ENCODE measurements at regions not wholly inside any gene's neighbourhood (a gene's known extent, or its start where the extent isn't known, plus 50 kb on each side); places are given as distances from the start of the nearest gene placed in this dataset.

DNA sequence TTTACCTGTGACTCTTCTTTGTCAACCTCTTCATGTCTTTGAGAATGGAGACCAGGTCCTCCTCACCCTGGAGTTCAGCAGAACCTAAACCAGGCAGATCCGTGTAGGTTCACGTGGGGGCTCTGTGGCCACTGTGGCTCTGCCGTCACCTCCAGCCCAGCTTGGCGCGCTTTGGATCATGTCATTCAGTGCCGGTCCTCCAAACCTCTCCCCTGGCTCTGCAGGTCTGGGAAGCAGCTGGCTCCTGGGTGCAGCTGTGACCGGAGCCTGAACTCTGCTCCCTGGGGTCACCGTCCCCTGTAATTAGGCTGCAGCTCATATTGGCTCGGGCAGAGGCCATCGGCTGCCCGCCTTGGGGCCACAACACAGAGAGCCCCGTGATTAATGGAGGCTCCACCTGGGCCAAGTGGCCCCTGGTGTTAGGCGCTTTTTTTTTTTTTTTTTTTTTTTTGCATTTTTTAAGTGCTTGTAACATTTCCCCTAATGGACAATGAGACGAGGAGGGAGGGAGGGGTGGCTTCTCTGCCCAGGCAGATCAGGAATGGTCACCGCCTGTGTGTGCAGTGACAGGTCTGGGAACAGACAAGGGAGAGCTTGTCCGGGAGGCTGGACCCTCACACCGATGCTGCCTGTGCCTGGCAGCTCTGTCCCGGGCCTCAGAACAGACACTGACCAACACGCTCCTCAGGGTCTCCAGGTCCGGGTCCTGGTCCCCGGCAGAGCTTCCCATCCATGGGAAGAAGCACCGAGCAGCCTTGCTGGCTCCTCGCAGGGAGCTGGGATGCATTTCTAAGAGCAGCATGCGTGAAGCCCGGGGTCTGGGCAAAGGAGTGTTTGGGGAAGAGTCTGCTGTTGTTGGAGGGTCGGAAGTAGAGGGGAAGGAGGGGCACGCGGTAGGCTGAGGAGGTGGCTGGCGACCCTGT, 247.9 kb downstream of the SEC14L1 start (continued):
- TF ChIP-seq, protein P1, sequence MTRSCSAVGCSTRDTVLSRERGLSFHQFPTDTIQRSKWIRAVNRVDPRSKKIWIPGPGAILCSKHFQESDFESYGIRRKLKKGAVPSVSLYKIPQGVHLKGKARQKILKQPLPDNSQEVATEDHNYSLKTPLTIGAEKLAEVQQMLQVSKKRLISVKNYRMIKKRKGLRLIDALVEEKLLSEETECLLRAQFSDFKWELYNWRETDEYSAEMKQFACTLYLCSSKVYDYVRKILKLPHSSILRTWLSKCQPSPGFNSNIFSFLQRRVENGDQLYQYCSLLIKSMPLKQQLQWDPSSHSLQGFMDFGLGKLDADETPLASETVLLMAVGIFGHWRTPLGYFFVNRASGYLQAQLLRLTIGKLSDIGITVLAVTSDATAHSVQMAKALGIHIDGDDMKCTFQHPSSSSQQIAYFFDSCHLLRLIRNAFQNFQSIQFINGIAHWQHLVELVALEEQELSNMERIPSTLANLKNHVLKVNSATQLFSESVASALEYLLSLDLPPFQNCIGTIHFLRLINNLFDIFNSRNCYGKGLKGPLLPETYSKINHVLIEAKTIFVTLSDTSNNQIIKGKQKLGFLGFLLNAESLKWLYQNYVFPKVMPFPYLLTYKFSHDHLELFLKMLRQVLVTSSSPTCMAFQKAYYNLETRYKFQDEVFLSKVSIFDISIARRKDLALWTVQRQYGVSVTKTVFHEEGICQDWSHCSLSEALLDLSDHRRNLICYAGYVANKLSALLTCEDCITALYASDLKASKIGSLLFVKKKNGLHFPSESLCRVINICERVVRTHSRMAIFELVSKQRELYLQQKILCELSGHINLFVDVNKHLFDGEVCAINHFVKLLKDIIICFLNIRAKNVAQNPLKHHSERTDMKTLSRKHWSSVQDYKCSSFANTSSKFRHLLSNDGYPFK (CRISPR knock-in tag; IDR thresholded peaks at IDR 0.05; ENCODE audit: borderline replicate concordance) = peak; percentile 16; the same call in 1 of the 2 replicates
- peak; percentile 67 for TF ChIP-seq ZFX (CRISPR knock-in tag; IDR thresholded peaks at IDR 0.05; ENCODE audit: low read depth)
- no peak for TF ChIP-seq SPEN (CRISPR knock-in tag; IDR thresholded peaks at IDR 0.05; ENCODE audit: low read depth)
- TF ChIP-seq, protein P2, sequence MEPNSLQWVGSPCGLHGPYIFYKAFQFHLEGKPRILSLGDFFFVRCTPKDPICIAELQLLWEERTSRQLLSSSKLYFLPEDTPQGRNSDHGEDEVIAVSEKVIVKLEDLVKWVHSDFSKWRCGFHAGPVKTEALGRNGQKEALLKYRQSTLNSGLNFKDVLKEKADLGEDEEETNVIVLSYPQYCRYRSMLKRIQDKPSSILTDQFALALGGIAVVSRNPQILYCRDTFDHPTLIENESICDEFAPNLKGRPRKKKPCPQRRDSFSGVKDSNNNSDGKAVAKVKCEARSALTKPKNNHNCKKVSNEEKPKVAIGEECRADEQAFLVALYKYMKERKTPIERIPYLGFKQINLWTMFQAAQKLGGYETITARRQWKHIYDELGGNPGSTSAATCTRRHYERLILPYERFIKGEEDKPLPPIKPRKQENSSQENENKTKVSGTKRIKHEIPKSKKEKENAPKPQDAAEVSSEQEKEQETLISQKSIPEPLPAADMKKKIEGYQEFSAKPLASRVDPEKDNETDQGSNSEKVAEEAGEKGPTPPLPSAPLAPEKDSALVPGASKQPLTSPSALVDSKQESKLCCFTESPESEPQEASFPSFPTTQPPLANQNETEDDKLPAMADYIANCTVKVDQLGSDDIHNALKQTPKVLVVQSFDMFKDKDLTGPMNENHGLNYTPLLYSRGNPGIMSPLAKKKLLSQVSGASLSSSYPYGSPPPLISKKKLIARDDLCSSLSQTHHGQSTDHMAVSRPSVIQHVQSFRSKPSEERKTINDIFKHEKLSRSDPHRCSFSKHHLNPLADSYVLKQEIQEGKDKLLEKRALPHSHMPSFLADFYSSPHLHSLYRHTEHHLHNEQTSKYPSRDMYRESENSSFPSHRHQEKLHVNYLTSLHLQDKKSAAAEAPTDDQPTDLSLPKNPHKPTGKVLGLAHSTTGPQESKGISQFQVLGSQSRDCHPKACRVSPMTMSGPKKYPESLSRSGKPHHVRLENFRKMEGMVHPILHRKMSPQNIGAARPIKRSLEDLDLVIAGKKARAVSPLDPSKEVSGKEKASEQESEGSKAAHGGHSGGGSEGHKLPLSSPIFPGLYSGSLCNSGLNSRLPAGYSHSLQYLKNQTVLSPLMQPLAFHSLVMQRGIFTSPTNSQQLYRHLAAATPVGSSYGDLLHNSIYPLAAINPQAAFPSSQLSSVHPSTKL (CRISPR knock-in tag; IDR thresholded peaks at IDR 0.05) = peak; percentile 47
- TF ChIP-seq RCOR2 (CRISPR knock-in tag; IDR thresholded peaks at IDR 0.05) = 0 out of 2 replicates have a peak, but pooled peaks have one; percentile 15
- peak; percentile 72 for TF ChIP-seq RBM22 (optimal IDR thresholded peaks at IDR 0.05; ENCODE audit: low read length)
- TF ChIP-seq ZFP62 (CRISPR knock-in tag; IDR thresholded peaks at IDR 0.05) = no peak
- TF ChIP-seq, protein P3, sequence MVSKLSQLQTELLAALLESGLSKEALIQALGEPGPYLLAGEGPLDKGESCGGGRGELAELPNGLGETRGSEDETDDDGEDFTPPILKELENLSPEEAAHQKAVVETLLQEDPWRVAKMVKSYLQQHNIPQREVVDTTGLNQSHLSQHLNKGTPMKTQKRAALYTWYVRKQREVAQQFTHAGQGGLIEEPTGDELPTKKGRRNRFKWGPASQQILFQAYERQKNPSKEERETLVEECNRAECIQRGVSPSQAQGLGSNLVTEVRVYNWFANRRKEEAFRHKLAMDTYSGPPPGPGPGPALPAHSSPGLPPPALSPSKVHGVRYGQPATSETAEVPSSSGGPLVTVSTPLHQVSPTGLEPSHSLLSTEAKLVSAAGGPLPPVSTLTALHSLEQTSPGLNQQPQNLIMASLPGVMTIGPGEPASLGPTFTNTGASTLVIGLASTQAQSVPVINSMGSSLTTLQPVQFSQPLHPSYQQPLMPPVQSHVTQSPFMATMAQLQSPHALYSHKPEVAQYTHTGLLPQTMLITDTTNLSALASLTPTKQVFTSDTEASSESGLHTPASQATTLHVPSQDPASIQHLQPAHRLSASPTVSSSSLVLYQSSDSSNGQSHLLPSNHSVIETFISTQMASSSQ (IDR thresholded peaks at IDR 0.05; ENCODE audit: low read depth) = no peak
- TF ChIP-seq, protein P3 (CRISPR knock-in tag; IDR thresholded peaks at IDR 0.05; ENCODE audit: borderline replicate concordance) = peak; percentile 40; the same call in 1 of the 2 replicates
- peak; percentile 73; the same call in 1 of the 2 replicates for TF ChIP-seq ZNF772 (CRISPR knock-in tag; IDR thresholded peaks at IDR 0.05)

Measured in HepG2 (cell line).